GM18861 (cell line): ENCODE measurements at regions not wholly inside any gene's neighbourhood (a gene's known extent, or its start where the extent isn't known, plus 50 kb on each side); places are given as distances from the start of the nearest gene placed in this dataset.
"Not testable (repeated sequence)": the region's sequence is repeated elsewhere in the genome, so short reads cannot be mapped to it uniquely, and the experiment has no call there.

Experiments
- ATAC-seq: cut with Tn5 transposase; IDR thresholded peaks from one replicate; pipeline ENCODE4 v1.9.1; 2021; ENCODE audit not compliant: unreplicated experiment

GRCh38 chr7:13117592-13117991 is 430.2 kb downstream of the ARL4A start:
- no peak for ATAC-seq

- not testable (repeated sequence) for ATAC-seq
These were observed 437.2 kb downstream of the ARL4A start for GRCh38 chr7:13124629-13125028.

- no peak for ATAC-seq
These were observed 438.9 kb downstream of the ARL4A start for GRCh38 chr7:13126347-13126746.

- no peak for ATAC-seq
These were observed 442.9 kb downstream of the ARL4A start for GRCh38 chr7:13130321-13130720.

GRCh38 chr7:13130906-13131305 is 443.5 kb downstream of the ARL4A start:
- not testable (repeated sequence) for ATAC-seq

GRCh38 chr7:13132314-13132713 is 444.9 kb downstream of the ARL4A start:
- no peak for ATAC-seq

GRCh38 chr7:13136345-13136744 is 448.9 kb downstream of the ARL4A start:
- ATAC-seq = not testable (repeated sequence)

GRCh38 chr7:13139436-13139835 is 452.0 kb downstream of the ARL4A start:
- ATAC-seq = no peak

- no peak for ATAC-seq
These were observed 457.2 kb downstream of the ARL4A start for GRCh38 chr7:13144673-13145072.

- ATAC-seq = no peak
These were observed 461.1 kb downstream of the ARL4A start for GRCh38 chr7:13148548-13148947.

GRCh38 chr7:13151978-13152377 is 464.5 kb downstream of the ARL4A start:
- no peak for ATAC-seq

- no peak for ATAC-seq
These were observed 465.3 kb downstream of the ARL4A start for GRCh38 chr7:13152755-13153154.

GRCh38 chr7:13153266-13153665 is 465.8 kb downstream of the ARL4A start:
- no peak for ATAC-seq

- no peak for ATAC-seq
These were observed 466.3 kb downstream of the ARL4A start for GRCh38 chr7:13153742-13154141.

GRCh38 chr7:13155188-13155587 is 467.8 kb downstream of the ARL4A start:
- ATAC-seq = no peak

GRCh38 chr7:13159003-13159402 is 471.6 kb downstream of the ARL4A start:
- ATAC-seq = no peak

GRCh38 chr7:13159467-13160184 is 472.2 kb downstream of the ARL4A start:
- no peak for ATAC-seq

- no peak for ATAC-seq
These were observed 473.7 kb downstream of the ARL4A start for GRCh38 chr7:13161125-13161524.

GRCh38 chr7:13165854-13166253 is 478.4 kb downstream of the ARL4A start:
- ATAC-seq = no peak

- no peak for ATAC-seq
These were observed 479.4 kb downstream of the ARL4A start for GRCh38 chr7:13166801-13167200.

- no peak for ATAC-seq
These were observed 481.9 kb downstream of the ARL4A start for GRCh38 chr7:13169356-13169755.

- ATAC-seq = no peak
These were observed 487.6 kb downstream of the ARL4A start for GRCh38 chr7:13174991-13175390.

- no peak for ATAC-seq
These were observed 491.7 kb downstream of the ARL4A start for GRCh38 chr7:13179011-13179582.
